COLO829 (cell line): ENCODE measurements at regions not wholly inside any gene's neighbourhood (a gene's known extent, or its start where the extent isn't known, plus 50 kb on each side); places are given as distances from the start of the nearest gene placed in this dataset.

ENCODE experiments used
- DNase-seq: peaks from one replicate; pipeline ENCODE4 v3.0.0; 2012; ENCODE audit warnings: low spot score

GRCh38 chr20:39390186-39390585, 428.0 kb downstream of the DHX35 start:
- DNase-seq = no peak

DNA sequence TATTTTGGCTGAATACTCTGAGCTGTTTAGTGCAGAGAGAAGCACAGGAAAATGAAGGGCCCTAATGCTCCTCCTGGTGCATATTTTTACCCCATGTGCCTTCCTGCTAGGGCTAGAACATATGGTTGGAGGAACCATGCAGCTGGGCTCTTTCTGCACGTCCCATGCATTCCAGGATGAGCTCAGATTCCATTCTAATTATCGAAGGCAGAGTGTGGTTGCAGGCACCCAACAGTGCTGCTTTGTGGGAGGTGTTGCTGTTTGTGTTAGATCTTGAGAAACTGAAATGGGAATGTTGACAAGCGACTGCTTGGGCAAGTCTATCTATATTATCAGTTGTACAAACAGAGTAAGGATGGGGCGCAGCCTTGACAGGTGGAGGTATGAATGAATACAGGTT, 419.5 kb downstream of the DHX35 start:
- DNase-seq = no peak

GRCh38 chr20:39378776-39379175, 416.6 kb downstream of the DHX35 start:
- DNase-seq = no peak

GRCh38 chr20:39376788-39377187, 414.6 kb downstream of the DHX35 start:
- DNase-seq = no peak

DNA sequence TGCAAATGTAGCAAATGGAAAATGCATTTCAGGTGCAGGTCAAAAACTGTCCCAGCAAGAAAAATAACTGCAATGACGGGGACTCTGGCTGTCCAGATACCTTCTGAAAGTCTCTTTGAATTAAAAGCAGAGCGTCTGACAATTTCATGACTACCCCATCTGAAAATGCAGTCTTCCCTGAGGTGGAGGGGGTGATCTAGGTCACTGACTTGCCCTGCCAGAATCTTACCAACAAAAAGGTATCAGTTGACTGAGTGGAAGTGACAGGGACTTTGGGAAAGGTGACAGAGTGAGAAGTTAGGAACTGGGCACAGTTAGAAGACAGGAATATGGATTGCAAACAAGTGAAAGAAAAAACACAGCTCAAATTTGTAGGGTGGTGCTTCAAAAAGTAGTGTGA, 402.2 kb downstream of the DHX35 start:
- DNase-seq = no peak

DNA sequence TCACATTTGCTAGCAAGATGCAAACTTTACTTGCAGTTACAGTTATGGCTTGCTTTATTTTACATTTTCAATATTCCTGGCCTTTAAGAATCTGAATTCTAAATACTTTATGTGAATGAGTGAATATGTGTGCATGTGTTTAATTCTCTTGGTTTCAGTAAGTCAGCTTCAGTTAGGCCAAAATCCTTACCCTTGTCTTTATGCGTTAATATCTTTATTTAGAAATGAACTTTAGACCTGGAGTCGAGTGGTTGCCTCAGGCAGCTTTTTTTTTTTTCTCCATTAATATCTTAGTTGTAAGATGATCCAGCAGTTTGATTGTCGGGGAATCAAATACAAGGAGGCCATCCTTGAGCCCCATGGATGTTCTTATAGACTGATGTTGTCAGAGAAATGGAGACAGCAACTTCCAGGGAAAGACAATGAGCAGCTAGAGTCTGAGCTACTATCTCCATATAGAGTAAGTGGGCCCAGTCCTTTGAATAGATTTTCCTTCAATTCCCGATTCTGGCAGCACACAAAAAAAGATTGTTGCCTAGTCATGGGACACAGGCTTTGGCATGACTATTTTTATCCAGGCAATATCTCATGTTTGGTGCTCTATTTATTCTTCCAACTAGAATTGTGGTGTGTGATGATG, 398.0 kb downstream of the DHX35 start:
- no peak for DNase-seq

DNA sequence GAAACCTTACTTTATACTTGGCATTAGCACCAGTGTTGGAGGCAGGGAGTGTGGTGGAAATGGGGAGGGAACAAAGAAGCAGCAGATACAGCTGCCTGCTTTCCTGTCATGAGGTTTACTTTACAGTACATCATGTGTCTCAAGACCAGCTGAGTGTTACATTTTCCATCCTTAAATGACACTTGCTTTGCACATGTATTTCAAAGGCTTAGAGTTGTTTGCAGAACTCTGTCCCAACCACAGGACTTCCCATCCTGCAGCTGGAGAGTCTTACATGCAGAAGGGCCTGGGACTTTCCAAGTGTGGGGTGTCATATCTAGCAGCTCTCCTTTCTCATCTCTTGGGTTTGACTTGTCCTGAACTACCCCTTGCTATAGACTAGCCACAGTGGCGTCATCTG, 395.9 kb downstream of the DHX35 start:
- no peak for DNase-seq

GRCh38 chr20:39356908-39357307, 394.8 kb downstream of the DHX35 start:
- no peak for DNase-seq

DNA sequence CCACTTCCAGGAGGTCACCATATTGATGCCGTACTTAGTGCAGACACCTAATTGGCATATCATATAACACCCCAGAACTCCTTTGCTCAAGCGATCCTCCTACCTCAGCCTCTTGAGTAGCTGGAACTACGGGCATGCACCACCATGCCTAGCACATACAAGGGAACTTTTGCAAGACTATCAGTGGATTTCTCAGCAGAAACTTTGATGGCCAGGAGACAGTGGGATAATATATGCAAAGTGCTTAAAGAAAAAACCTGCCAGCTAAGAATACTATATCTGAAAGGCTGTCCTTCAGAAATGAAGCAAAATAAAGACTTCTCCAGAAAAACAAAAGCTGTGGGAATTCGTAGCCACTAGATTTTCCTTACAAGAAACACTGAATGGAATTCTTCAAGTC, 387.1 kb downstream of the DHX35 start:
- DNase-seq = no peak

DNA sequence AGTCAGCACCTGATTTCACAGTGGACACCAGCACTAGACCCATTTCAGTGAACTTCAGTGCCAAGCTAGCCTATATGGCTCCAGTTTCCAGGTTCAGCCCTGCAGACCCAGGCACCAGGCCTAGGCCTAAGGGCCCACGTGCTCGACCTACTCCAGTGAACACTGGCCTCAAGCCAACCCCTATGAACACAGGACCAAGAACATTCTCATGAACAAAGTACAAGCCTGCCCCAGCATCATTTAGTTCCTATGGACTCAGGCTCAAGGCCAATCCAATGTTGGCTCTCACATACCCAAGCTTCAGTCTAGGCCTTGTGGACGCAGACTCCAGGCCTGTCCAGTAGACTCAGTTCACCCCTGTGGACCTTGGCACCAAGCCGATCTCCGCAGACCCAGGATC, 385.5 kb downstream of the DHX35 start:
- no peak for DNase-seq

- DNase-seq = no peak
Measured at GRCh38 chr20:39342463-39342862, 380.3 kb downstream of the DHX35 start.

DNA sequence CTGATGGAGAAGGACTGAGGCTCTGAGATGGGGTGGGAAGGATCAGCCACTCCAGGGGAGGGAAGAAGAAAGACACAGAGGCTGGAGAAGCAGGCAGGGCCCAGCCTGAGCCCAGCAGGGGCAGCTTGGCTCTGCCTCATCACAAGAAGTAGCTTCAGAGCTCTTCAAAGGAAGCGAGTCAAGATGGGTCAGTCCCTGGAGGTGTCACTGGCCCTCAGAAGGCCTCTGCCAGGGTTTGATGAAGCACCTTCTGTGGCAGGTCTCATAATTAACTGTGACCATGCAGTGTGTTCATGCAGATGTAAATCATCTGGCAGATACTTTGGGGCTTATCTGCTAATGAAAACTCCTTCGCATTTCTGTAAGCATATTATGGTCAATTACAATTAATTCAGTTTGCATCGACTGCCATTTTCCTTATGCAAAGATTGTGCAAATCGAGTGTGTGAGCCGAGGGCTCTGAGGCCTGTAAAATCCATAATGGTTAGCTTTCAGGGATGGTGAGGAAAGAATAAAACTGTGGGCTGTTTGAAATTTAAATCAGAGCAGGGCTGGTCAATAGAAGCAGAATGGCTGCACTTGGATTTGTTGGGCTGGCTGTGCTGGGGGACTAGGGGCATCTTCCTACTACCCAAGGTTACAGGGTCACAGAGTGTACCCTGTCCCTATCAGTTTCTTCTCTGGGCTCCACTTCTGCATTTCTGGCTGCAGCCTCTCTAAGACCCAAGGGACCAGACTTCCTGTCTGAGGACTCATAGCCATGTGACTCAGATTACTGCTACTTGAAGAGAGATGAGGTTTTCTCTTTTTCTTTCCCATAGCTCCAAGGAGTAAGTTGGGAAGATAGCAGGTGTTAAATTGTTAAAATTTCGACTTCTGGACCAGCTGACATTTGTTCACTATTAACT, 376.6 kb downstream of the DHX35 start:
- no peak for DNase-seq

GRCh38 chr20:39333211-39333610, 371.1 kb downstream of the DHX35 start:
- DNase-seq = peak; percentile 39

GRCh38 chr20:39328347-39328746, 366.2 kb downstream of the DHX35 start:
- DNase-seq = no peak

GRCh38 chr20:39326050-39326449, 363.9 kb downstream of the DHX35 start:
- DNase-seq = no peak

GRCh38 chr20:39318911-39319310, 356.8 kb downstream of the DHX35 start:
- DNase-seq = no peak

- no peak for DNase-seq
Measured at GRCh38 chr20:39312676-39313075, 350.5 kb downstream of the DHX35 start.

- no peak for DNase-seq
Measured at GRCh38 chr20:39311851-39312506, 349.8 kb downstream of the DHX35 start.

DNA sequence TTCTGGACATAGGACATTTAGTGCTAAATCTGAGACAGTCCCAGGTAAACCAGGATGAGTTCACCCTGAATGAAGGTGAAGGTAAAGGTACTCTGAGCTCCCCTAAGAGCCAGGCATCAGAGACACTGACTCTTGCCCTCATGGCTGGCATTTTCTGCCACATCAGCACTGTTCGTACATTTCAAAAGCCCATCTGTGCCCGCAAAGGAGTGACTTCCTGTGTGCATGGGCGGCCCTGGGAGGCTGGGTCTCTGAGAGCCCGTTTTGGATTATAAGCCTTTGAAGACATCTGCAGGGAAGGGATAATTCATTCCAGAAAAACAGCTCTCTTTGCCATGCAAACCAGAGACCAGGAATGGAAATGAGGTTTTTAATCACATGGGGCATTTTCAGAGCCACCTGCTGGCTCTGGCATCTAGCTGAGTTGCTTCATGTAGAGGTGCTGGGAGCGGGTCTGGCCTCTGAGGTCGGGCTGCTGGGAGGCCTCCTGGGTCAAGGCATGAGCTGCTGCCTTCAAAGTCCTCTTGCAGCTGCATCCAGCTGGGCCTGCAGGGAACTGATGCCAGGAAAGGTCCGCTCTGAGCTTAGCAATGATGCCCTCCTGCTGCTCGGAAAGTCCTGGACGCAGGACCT, 348.3 kb downstream of the DHX35 start:
- DNase-seq = no peak

GRCh38 chr20:39309458-39309857, 347.3 kb downstream of the DHX35 start:
- no peak for DNase-seq

- no peak for DNase-seq
Measured at GRCh38 chr20:39302312-39302711, 340.2 kb downstream of the DHX35 start.

- DNase-seq = no peak
Measured at GRCh38 chr20:39299783-39300182, 337.6 kb downstream of the DHX35 start.
